HG03196 (cell line): ENCODE measurements at regions not wholly inside any gene's neighbourhood (a gene's known extent, or its start where the extent isn't known, plus 50 kb on each side); places are given as distances from the start of the nearest gene placed in this dataset.

Source experiments
- ATAC-seq: cut with Tn5 transposase; IDR thresholded peaks from one replicate; pipeline ENCODE4 v1.9.1; 2021; ENCODE audit not compliant: unreplicated experiment

DNA sequence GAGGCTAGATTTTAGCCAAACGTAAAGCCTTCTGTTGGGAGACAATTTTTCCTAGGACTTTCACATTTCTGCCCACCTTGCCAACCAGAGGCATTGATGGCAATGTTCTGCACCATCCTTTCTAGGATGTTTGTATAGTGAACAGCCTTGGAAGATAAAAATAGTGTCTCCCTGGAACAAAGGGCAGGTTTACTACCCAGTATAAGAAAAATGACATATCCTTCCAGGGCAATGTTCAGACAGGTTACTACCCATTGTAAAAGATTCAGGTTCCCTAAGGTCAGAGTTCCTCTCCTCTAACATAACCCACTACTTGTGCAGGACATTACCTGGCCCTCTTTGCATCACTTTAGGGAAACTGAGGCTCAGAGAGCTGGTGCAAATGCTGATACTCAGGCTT lies 248.2 kb upstream of the VEPH1 start:
- no peak for ATAC-seq

- ATAC-seq = no peak
These were observed 243.2 kb upstream of the VEPH1 start for GRCh38 chr3:157746391-157746790.

GRCh38 chr3:157741607-157742006 lies 238.4 kb upstream of the VEPH1 start:
- ATAC-seq = no peak

DNA sequence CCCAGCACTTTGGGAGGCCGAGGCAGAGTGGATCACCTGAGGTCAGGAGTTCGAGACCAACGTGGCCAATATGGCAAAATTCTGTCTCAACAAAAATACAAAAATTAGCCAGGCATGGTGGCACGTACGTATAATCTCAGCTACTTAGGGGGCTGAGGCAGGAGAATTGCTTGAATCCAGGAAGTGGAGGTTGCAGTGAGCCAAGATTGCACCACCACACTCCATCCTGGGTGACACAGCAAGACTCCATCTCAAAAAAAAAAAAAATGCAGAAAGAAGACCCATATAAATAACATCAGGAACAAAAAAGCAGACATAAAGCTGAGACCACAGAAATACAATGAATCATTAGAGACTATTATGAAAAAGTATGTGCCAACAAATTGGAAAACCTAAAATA lies 235.2 kb upstream of the VEPH1 start:
- no peak for ATAC-seq

DNA sequence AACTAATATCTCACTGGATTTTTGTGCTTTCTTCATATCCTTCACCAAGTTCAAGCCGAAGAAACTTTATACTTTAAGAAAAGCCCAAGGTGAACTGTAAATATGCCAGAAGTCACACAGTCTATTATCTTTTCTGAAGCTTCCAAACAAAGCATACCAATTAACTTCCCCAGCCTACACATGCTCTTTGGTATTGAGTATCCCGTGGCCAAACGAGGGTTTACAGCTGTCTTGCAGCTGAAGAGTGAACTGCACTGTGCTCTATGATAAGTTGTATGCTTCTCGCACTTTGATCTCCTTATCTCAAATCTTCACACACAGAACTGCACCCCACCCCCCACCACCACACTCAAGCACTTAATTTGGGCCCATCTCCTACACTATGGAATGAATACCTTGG lies 215.6 kb upstream of the VEPH1 start:
- no peak for ATAC-seq

- no peak for ATAC-seq
These were observed 209.9 kb upstream of the VEPH1 start for GRCh38 chr3:157713101-157713500.

DNA sequence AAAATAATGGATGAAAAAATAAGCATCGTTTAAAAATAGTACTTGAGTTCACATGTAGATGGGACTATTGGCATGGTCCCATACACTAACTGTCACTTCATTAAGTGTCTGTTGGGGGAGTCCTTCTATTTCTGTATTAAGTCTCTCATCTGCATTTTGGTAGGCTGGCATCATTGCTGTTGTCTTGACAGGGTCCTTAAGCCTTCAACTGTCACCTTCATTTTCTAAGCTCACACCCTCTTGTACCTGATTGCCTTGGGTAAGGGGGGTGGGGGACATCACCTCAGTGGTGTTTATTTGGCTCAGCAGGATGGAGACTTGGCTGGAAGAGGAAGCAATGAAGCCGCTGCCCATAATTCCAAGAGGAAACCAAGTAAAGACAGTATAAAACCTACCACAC lies 202.0 kb upstream of the VEPH1 start:
- no peak for ATAC-seq

- ATAC-seq = no peak
These were observed 197.2 kb upstream of the VEPH1 start for GRCh38 chr3:157700405-157700804.

DNA sequence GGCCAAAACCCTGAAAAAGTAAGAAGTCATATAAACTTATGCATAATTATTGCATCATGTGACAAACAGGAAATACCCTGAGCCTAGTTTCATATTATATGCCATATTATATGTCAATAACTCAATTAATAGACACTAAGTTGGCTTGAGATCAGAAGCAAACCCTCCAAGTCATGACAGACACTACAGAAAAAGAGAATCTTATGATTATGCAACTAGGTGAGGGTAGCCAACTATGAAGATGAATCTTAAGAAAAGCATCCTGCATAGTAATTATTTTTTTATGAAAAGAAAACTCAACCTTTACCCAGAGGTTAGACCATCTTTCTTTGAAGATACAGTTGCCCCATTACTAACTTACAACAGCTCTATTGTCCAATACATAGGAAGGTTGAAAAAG lies 192.4 kb upstream of the VEPH1 start:
- ATAC-seq = no peak

DNA sequence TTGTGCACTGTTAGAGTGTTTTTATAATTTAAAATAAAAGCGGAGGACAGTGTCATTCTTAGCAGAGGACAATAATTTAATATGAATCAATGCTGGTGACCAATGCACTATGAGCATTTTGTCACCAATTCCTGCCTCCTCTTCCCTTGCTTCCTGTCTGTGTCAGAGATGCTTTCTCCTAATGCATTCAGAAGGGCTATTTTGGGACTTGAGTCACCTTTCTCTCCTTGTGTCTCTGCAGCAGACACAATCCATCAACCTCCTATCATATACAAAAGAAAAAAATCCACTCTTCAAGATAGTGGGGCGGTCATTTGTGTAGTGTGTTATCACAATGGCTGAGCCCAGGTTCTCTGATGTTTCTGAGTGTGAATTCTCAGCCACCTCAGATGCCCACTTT lies 191.9 kb upstream of the VEPH1 start:
- no peak for ATAC-seq

- no peak for ATAC-seq
These were observed 190.5 kb upstream of the VEPH1 start for GRCh38 chr3:157693762-157694161.

- ATAC-seq = no peak
These were observed 189.3 kb upstream of the VEPH1 start for GRCh38 chr3:157692468-157692867.

- ATAC-seq = no peak
These were observed 180.5 kb upstream of the VEPH1 start for GRCh38 chr3:157683668-157684067.

DNA sequence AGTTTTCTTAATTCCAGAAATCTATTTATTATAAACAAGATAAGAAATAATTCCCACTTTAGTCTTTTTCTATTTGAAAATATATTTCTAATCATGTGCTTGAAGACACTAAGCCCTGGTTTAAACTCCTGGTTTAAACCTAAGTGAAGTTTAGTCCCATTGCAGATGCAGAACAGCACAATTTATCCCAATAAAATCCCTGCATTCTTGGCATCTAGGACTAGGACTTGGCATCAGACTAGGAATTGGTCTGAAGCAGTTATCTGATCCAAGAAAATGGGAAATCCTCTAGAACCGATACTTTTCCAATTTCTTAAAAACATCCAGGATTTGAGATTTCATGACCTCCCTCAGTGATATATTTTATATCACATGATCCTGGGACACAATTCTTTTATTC lies 168.8 kb upstream of the VEPH1 start:
- no peak for ATAC-seq

GRCh38 chr3:157671656-157672055 lies 168.4 kb upstream of the VEPH1 start:
- ATAC-seq = no peak

DNA sequence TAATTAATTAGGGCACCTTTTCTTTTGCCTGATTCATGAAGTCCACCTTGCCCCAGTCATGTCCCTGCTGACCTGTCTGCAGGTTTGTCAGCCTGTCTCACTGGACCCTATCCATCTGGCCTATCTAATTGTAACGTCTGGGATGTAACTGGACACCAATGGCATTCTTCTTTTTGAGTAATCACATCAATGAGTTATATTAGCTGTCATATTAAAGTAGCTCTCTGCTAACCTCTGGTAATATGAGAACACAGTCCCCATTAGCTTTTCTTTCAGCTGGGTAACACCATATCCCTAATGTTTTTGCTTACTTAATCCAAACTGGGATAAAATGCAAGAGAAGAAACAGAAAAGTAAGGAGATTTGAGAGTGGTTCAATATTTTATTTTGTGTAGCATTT lies 166.2 kb upstream of the VEPH1 start:
- no peak for ATAC-seq

DNA sequence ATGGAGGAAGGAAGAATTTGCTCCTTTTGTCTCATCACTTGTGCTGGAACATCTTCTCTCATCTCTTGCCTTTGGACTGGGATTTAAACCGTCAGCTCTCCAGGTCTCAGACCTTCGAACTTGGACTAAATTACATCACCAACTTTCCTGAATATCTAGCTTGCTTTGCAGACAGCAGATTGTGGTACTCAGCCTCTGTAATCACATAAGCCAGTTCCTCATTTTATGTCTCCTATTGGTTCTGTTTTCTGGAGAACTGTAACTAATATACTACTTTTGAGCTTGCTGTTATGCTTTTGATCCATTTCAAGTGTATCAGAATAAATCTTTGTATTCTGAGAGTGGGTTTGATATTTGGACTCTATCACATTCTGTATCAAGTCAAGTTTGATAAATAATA lies 164.3 kb upstream of the VEPH1 start:
- no peak for ATAC-seq

DNA sequence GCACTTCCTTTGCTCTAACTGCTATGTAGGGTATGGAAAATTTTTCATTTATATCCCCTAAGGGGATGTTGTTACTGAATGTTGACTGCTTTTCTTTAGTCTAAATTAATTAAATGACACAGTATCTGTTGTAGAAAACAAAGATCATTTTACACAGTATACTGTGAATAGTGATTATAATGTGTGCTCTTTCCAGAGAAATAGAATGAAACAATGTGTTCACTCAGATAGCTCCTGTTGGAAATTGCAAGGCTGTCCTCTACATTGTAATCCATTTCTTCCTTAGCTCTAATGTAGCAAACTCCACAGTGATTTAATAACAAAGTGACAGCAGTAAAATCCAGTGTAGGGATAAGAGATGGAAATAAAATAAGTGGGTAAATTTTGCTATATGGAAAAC lies 159.0 kb upstream of the VEPH1 start:
- ATAC-seq = no peak

DNA sequence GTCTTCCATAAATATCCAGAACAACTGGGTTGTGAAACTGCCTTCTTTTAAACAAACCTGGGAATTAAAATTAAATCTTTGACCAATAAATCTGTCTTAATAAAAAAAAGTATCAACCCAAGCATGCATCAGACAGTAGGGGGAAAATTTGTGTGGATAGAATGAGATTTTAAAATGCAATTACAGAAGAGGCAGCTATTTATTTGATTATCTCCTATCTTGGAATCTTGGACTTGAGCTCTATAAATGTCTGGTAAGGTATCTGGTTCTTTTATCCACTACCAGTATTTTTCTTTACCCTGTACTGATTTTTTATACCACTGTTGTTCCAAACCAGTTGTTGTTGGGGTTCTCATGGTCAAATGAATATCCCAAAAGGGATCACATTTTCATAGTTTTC lies 157.6 kb upstream of the VEPH1 start:
- ATAC-seq = no peak

- ATAC-seq = no peak
These were observed 149.2 kb upstream of the VEPH1 start for GRCh38 chr3:157652366-157652765.

GRCh38 chr3:157650699-157651098 lies 147.5 kb upstream of the VEPH1 start:
- no peak for ATAC-seq

- ATAC-seq = no peak
These were observed 147.0 kb upstream of the VEPH1 start for GRCh38 chr3:157650172-157650571.

GRCh38 chr3:157649511-157649910 lies 146.3 kb upstream of the VEPH1 start:
- no peak for ATAC-seq

- ATAC-seq = no peak
These were observed 144.6 kb upstream of the VEPH1 start for GRCh38 chr3:157647820-157648219.
